K562 (cell line): ENCODE measurements at regions not wholly inside any gene's neighbourhood (a gene's known extent, or its start where the extent isn't known, plus 50 kb on each side); places are given as distances from the start of the nearest gene placed in this dataset.

Experiments
- ATAC-seq: fragments of 200-7000 bp; cut with Tn5 transposase; 3 replicates; pipeline ENCODE4 v1.9.1; 2020; ENCODE audit warnings: moderate library complexity
- BruUV-seq: library from RNA; stranded (reverse); fragments of 400-500 nt; replicated peaks from 2 replicates; lab custom pipeline; 2021; lab: Mats Ljungman, UMichigan
- CTCF ChIA-PET: fragments of 300-600 bp; formaldehyde crosslinking; extraction: SDS; loops from one replicate; lab custom pipeline; 2021; ENCODE audit warnings: low intra/inter-chr PET ratio; lab: Yijun Ruan, JAX
- POLR2A ChIA-PET: fragments of 300-600, 350-650 bp; sonication (Branson Sonifier 250); formaldehyde crosslinking; extraction: SDS; loops from one replicate; lab custom pipeline; 2021; ENCODE audit warnings: antibody characterized with exemption, inconsistent platforms; lab: Yijun Ruan, JAX
- DNase-seq, 4 experiments: peaks; one replicate each; pipeline versions ENCODE4 v3.0.0 to v3.0.0-alpha.2; 2011 to 2018; ENCODE audit warnings: low spot score in 3 of 4, mixed read lengths in 3 of 4; ENCODE audit errors: extremely low read depth in 1 of 4
- FAIRE-seq: peaks from 2 replicates; lab custom pipeline; 2011; peaks lifted over from hg19 to GRCh38; lab: Jason Lieb, UNC
- H2AFZ ChIP-seq: 2 replicates; pipeline ENCODE4 v1.6.0; 2011; ENCODE audit warnings: low read depth, low read length, control low read depth, inconsistent platforms
- H3K27ac ChIP-seq: fragments of 200-600 bp; 3 replicates; pipeline ENCODE4 v1.8.0; 2011; ENCODE audit warnings: low read depth, mild to moderate bottlenecking, control low read depth, inconsistent platforms, low read length, moderate library complexity, mixed read lengths; ENCODE audit errors: extremely low read depth
- H3K27me3 ChIP-seq, 2 experiments: fragments of 300-600 bp in 1 of 2; 2 replicates in 1 of 2; 3 replicates in 1 of 2; pipeline versions ENCODE4 v1.6.0 to v1.8.0; 2011; ENCODE audit warnings: inconsistent platforms in 2 of 2, low read length in 2 of 2, mild to moderate bottlenecking in 1 of 2, mixed read lengths in 1 of 2, moderate library complexity in 1 of 2; ENCODE audit not compliant: control insufficient read depth in 2 of 2, insufficient read depth in 2 of 2
- H3K36me3 ChIP-seq: fragments of 300-600 bp; 3 replicates; pipeline ENCODE4 v1.8.0; 2011; ENCODE audit warnings: mild to moderate bottlenecking, low read length, inconsistent platforms; ENCODE audit not compliant: control insufficient read depth, insufficient read depth
- H3K4me1 ChIP-seq, 2 experiments: fragments of 200-600 bp in 1 of 2; replicated peaks in 1 of 2; 2 replicates in 1 of 2; 3 replicates in 1 of 2; pipeline versions ENCODE4 v1.5.1 to v1.8.0; 2011; ENCODE audit warnings: inconsistent platforms in 2 of 2, low read length in 2 of 2, mild to moderate bottlenecking in 1 of 2, mixed read lengths in 1 of 2, moderate library complexity in 1 of 2; ENCODE audit not compliant: control insufficient read depth in 2 of 2, insufficient read depth in 2 of 2
- H3K4me2 ChIP-seq: 2 replicates; pipeline ENCODE4 v1.6.1; 2011; ENCODE audit warnings: low read length, control low read depth, inconsistent platforms, mixed read lengths; ENCODE audit not compliant: insufficient read depth
- H3K4me3 ChIP-seq: fragments of 200-600 bp; sonication (generic), shearing (Covaris generic); 2 replicates; pipeline ENCODE4 v1.5.1; 2016; ENCODE audit warnings: control low read depth, inconsistent platforms
- H3K79me2 ChIP-seq: fragments of 200-600 bp; 3 replicates; pipeline ENCODE4 v1.8.0; 2011; ENCODE audit warnings: low read length, inconsistent platforms; ENCODE audit not compliant: control insufficient read depth, insufficient read depth
- H3K9ac ChIP-seq, 2 experiments: 2 replicates each; pipeline versions ENCODE4 v1.6.0 to v1.6.1; 2011; ENCODE audit warnings: low read depth in 2 of 2, low read length in 2 of 2, control low read depth in 1 of 2, inconsistent platforms in 1 of 2, mild to moderate bottlenecking in 1 of 2, mixed read lengths in 1 of 2; ENCODE audit not compliant: insufficient read depth in 1 of 2
- H3K9me1 ChIP-seq: one replicate; pipeline ENCODE4 v1.6.0; 2011; ENCODE audit warnings: inconsistent platforms, mild to moderate bottlenecking, low read length, moderate library complexity; ENCODE audit not compliant: control insufficient read depth, insufficient read depth
- H3K9me3 ChIP-seq: replicated peaks from 2 replicates; pipeline ENCODE4 v1.5.1; 2011; ENCODE audit warnings: low read depth, low read length, inconsistent platforms; ENCODE audit not compliant: control insufficient read depth, insufficient read depth
- H4K20me1 ChIP-seq: replicated peaks from 2 replicates; pipeline ENCODE4 v1.6.1; 2011; ENCODE audit warnings: low read length, inconsistent platforms, mixed read lengths; ENCODE audit not compliant: control insufficient read depth, insufficient read depth
- NCOA2 ChIP-seq, 2 experiments: fragments of 450-650 bp; IDR thresholded peaks; 2 replicates each; pipeline ENCODE4 v1.6.1; 2018; ENCODE audit warnings: mild to moderate bottlenecking in 2 of 2, moderate library complexity in 1 of 2; ENCODE audit not compliant: partially characterized antibody in 2 of 2
- SIRT6 ChIP-seq: IDR thresholded peaks from one replicate; pipeline ENCODE4 v1.6.1; 2012; ENCODE audit warnings: low read depth, mild to moderate bottlenecking, control low read depth, inconsistent platforms, low read length, moderate library complexity
- in situ Hi-C: fragments of 300-500 bp; cut with MboI; formaldehyde crosslinking; loops from 4 replicates; pipeline ENCODE4 v1.15.0; 2018; ENCODE audit warnings: inconsistent platforms, mixed read lengths
- intact Hi-C: fragments of 100-400 bp; cut with micrococcal nuclease; formaldehyde crosslinking; loops from 2 replicates; pipeline ENCODE4 v1.14.2; 2022
- TF ChIP-seq, protein P1 (sequence below): fragments of 450-650 bp; IDR thresholded peaks from 2 replicates; pipeline ENCODE4 v1.6.1; 2016; ENCODE audit warnings: mild to moderate bottlenecking, moderate library complexity

DNA sequence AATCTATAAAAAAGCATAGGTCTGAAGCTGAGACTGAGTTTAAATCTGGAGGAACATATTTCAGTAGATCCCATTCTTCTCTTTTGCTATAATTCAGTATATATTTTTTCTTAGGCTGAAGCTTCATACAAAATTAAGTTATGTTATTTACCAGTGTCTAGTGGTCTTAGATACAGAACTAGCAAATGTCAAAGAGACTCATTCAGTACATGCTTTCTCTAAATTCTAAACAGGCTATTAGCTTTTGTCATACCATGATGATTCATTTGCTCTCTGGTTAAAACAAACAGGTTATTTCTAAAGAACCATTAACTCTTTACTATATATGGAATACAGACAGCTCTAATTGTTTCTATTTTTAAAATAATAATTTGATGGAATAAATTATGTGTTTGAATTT is 1170.2 kb upstream of the PRMT6 start:
- in situ Hi-C loops (no loop called here), intact Hi-C loops (no loop called here)
- H3K36me3 ChIP-seq, result no peaks in the 10 kb centered on the region
- BruUV-seq, result no TSS peak
- no peaks in the 10 kb centered on the region for H3K9me1 ChIP-seq
- H3K4me1 ChIP-seq, result no peaks in the 10 kb centered on the region
- no peaks in the 10 kb centered on the region for H4K20me1 ChIP-seq
- H3K27me3 ChIP-seq, result no peaks in the 10 kb centered on the region
- no peak overlapping the region for H3K9ac ChIP-seq
- no peak overlapping the region for H3K4me3 ChIP-seq
- no peaks in the 10 kb centered on the region for H3K79me2 ChIP-seq
- ATAC-seq (no peak), DNase-seq (no peak), FAIRE-seq (no peak)
- no peak overlapping the region for H3K27ac ChIP-seq
- POLR2A ChIA-PET, result no interaction called here
- H3K4me2 ChIP-seq, result no peak overlapping the region
- H2AFZ ChIP-seq, result no peak overlapping the region
- CTCF ChIA-PET, result no interaction called here
- 0 out of 2 replicates have a peak, but pooled peaks cover 1% of the 10 kb centered on the region for H3K9me3 ChIP-seq
- TF ChIP-seq, protein P1, sequence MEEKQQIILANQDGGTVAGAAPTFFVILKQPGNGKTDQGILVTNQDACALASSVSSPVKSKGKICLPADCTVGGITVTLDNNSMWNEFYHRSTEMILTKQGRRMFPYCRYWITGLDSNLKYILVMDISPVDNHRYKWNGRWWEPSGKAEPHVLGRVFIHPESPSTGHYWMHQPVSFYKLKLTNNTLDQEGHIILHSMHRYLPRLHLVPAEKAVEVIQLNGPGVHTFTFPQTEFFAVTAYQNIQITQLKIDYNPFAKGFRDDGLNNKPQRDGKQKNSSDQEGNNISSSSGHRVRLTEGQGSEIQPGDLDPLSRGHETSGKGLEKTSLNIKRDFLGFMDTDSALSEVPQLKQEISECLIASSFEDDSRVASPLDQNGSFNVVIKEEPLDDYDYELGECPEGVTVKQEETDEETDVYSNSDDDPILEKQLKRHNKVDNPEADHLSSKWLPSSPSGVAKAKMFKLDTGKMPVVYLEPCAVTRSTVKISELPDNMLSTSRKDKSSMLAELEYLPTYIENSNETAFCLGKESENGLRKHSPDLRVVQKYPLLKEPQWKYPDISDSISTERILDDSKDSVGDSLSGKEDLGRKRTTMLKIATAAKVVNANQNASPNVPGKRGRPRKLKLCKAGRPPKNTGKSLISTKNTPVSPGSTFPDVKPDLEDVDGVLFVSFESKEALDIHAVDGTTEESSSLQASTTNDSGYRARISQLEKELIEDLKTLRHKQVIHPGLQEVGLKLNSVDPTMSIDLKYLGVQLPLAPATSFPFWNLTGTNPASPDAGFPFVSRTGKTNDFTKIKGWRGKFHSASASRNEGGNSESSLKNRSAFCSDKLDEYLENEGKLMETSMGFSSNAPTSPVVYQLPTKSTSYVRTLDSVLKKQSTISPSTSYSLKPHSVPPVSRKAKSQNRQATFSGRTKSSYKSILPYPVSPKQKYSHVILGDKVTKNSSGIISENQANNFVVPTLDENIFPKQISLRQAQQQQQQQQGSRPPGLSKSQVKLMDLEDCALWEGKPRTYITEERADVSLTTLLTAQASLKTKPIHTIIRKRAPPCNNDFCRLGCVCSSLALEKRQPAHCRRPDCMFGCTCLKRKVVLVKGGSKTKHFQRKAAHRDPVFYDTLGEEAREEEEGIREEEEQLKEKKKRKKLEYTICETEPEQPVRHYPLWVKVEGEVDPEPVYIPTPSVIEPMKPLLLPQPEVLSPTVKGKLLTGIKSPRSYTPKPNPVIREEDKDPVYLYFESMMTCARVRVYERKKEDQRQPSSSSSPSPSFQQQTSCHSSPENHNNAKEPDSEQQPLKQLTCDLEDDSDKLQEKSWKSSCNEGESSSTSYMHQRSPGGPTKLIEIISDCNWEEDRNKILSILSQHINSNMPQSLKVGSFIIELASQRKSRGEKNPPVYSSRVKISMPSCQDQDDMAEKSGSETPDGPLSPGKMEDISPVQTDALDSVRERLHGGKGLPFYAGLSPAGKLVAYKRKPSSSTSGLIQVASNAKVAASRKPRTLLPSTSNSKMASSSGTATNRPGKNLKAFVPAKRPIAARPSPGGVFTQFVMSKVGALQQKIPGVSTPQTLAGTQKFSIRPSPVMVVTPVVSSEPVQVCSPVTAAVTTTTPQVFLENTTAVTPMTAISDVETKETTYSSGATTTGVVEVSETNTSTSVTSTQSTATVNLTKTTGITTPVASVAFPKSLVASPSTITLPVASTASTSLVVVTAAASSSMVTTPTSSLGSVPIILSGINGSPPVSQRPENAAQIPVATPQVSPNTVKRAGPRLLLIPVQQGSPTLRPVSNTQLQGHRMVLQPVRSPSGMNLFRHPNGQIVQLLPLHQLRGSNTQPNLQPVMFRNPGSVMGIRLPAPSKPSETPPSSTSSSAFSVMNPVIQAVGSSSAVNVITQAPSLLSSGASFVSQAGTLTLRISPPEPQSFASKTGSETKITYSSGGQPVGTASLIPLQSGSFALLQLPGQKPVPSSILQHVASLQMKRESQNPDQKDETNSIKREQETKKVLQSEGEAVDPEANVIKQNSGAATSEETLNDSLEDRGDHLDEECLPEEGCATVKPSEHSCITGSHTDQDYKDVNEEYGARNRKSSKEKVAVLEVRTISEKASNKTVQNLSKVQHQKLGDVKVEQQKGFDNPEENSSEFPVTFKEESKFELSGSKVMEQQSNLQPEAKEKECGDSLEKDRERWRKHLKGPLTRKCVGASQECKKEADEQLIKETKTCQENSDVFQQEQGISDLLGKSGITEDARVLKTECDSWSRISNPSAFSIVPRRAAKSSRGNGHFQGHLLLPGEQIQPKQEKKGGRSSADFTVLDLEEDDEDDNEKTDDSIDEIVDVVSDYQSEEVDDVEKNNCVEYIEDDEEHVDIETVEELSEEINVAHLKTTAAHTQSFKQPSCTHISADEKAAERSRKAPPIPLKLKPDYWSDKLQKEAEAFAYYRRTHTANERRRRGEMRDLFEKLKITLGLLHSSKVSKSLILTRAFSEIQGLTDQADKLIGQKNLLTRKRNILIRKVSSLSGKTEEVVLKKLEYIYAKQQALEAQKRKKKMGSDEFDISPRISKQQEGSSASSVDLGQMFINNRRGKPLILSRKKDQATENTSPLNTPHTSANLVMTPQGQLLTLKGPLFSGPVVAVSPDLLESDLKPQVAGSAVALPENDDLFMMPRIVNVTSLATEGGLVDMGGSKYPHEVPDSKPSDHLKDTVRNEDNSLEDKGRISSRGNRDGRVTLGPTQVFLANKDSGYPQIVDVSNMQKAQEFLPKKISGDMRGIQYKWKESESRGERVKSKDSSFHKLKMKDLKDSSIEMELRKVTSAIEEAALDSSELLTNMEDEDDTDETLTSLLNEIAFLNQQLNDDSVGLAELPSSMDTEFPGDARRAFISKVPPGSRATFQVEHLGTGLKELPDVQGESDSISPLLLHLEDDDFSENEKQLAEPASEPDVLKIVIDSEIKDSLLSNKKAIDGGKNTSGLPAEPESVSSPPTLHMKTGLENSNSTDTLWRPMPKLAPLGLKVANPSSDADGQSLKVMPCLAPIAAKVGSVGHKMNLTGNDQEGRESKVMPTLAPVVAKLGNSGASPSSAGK, result no peak
- no peak for TF ChIP-seq NCOA2 (IDR thresholded peaks at IDR 0.05; ENCODE audit: partially characterized antibody in 2 of 2)
- no peak for TF ChIP-seq SIRT6
